Right atrium auricular region (tissue), 2 donors: ENCODE measurements at regions not wholly inside any gene's neighbourhood (a gene's known extent, or its start where the extent isn't known, plus 50 kb on each side); places are given as distances from the start of the nearest gene placed in this dataset.

Experiments used
- DNase-seq: peaks from one replicate; pipeline ENCODE4 v3.0.0-alpha.2; 2019; ENCODE audit warnings: low spot score
- H3K27ac ChIP-seq, 2 donors: fragments of 200-600 bp; sonication (generic); 1 replicate in 1 of 2; 2 replicates in 1 of 2; pipeline ENCODE4 v1.5.1; 2016 to 2019
- H3K27me3 ChIP-seq, 2 donors: fragments of 200-600 bp; sonication (generic); one replicate each; pipeline versions ENCODE4 v1.5.1 to v1.6.0; 2017 to 2019
- H3K36me3 ChIP-seq: fragments of 200-600 bp; sonication (generic); one replicate; pipeline ENCODE4 v1.5.1; 2016
- H3K4me1 ChIP-seq, 2 donors: fragments of 200-600 bp; sonication (generic); one replicate each; pipeline versions ENCODE4 v1.5.1 to v1.6.0; 2017 to 2019
- H3K4me3 ChIP-seq, 2 donors: fragments of 200-600 bp; sonication (generic); 1 replicate in 1 of 2; 2 replicates in 1 of 2; pipeline ENCODE4 v1.5.1; 2017 to 2019; ENCODE audit warnings: mild to moderate bottlenecking in 1 of 2, moderate library complexity in 1 of 2
- H3K9me3 ChIP-seq, 2 donors: fragments of 200-600 bp; sonication (generic); one replicate each; pipeline ENCODE4 v1.5.1; 2019
- TF ChIP-seq, protein P1 (sequence below), 2 donors: fragments of 200-600 bp; sonication (generic); IDR thresholded peaks; one replicate each; pipeline ENCODE4 v1.5.1; 2019; ENCODE audit warnings: antibody characterized with exemption in 2 of 2

- TF ChIP-seq, protein P1, sequence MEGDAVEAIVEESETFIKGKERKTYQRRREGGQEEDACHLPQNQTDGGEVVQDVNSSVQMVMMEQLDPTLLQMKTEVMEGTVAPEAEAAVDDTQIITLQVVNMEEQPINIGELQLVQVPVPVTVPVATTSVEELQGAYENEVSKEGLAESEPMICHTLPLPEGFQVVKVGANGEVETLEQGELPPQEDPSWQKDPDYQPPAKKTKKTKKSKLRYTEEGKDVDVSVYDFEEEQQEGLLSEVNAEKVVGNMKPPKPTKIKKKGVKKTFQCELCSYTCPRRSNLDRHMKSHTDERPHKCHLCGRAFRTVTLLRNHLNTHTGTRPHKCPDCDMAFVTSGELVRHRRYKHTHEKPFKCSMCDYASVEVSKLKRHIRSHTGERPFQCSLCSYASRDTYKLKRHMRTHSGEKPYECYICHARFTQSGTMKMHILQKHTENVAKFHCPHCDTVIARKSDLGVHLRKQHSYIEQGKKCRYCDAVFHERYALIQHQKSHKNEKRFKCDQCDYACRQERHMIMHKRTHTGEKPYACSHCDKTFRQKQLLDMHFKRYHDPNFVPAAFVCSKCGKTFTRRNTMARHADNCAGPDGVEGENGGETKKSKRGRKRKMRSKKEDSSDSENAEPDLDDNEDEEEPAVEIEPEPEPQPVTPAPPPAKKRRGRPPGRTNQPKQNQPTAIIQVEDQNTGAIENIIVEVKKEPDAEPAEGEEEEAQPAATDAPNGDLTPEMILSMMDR (IDR thresholded peaks at IDR 0.05), result no peak
- H3K4me1 ChIP-seq, result no peaks in the 10 kb centered on the region
- no peaks in the 10 kb centered on the region for H3K36me3 ChIP-seq
- H3K9me3 ChIP-seq, result no peaks in the 10 kb centered on the region
- H3K27me3 ChIP-seq, result no peaks in the 10 kb centered on the region
- H3K4me3 ChIP-seq, result no peak overlapping the region
- no peak for DNase-seq
- no peak overlapping the region for H3K27ac ChIP-seq
Observed at GRCh38 chr18:69349912-69350597, 50.6 kb upstream of the DOK6 start.
